ENCODE measurements at regions not wholly inside any gene's neighbourhood (a gene's known extent, or its start where the extent isn't known, plus 50 kb on each side); places are given as distances from the start of the nearest gene placed in this dataset.
"Not testable (repeated sequence)": the region's sequence is repeated elsewhere in the genome, so short reads cannot be mapped to it uniquely, and the experiment has no call there.

- DNase-seq, result no peak
These were observed 362.8 kb upstream of the FOXK1 start for GRCh38 chr7:4319280-4319679.

DNA sequence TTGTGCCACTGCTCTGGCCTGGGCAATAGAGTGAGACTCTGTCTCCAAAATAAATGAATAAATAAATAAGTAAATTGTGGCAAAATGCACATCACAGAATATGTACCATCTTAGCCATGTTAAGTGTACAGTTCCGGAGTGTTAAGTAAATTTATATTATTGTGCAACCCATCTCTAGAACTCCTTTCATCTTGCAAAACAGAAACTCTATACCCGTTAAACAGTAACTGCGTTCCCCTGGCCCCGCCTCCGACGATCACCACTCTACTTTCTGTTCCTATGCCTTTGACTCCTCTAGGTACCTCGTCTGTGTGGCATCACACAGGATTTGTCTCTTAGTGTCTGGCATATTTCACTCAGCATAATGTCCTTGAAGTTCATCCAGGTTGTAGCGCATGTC is 356.4 kb upstream of the FOXK1 start:
- DNase-seq, result no peak

DNA sequence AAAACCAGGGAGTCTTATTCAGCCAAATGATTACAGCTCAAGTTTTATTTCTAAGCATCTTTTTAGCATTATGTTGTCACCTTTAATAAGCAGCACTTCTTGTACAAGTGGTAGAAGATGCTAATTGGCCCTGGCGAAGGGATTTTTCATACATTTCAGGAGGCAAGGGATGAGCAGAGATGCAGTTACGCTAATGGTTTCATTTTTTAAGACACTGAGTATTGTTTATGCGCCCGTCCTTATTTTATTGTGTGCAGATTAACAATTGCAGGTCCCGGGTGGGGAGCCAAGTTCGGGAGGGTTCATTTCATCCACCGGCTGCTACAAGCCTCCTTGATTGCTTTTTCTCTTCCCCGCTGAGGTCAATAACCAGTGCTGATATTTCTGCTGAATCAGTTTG is 350.4 kb upstream of the FOXK1 start:
- DNase-seq, result no peak

- no peak for DNase-seq
These were observed 343.5 kb upstream of the FOXK1 start for GRCh38 chr7:4338556-4338955.

DNA sequence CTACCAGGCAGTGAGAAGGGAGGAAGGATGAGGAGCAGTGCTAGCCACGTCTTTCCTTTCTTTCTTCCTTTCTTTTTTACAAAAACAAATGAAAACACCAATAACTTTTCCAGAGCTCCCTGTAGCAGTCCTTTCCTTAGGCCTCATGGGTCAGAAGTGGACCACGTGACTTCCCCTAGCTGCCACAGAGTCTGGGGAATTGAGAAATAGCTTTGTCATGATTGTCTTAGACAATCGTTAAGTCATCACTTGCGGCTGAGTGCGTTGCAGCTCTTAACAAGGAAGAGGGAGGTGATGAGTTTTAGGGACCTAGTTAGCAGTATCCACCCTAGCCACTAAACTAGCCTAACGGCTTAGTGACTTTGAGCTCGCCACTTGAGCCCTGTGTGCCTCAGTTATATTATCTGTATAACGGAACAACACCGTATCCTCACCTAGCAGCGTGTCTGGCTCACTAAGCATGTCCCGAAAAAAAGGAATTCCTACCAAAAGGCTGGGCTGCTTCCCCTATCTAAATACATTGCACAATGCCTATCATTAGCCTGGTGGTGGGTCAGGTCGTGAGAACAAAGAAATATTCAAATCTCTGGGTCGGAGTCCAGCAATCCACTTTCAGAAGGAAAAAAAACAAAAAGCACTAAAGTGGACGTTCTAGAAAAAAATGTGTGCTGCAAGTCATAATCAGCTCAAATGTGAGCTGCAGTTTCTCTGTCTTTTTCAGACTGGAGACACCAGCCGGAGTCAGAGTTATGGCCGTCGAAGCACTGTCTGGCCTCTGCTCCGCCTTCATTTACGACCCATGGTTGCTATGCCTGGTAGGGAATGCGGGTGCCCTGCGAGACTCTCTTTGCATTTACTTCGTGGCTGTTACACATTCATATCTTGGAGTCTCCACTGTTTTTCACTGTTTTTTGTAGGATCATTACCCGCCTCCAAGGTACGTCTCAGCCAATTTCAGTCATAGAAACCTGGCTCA is 338.5 kb upstream of the FOXK1 start:
- DNase-seq, result no peak

DNA sequence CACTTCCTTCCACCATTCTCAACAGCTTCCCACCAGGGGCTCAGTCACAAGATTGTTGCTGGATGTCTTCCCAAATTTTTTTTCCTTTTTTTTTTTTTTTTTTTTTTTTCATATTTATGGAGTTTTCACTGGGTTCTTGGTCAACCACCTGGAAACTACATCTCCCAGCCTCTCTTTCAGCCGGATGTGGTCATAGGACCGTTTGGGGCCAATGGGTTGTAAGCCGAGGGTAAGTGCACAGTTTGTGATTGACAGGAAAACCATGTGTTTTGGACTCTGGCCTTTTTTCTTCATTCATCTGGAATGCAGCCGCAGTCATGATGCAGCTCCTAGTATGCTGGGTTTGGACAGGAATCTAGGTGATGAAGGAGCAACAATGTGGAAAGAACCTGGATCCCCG is 337.1 kb upstream of the FOXK1 start:
- DNase-seq, result no peak

- DNase-seq, result no peak
These were observed 330.0 kb upstream of the FOXK1 start for GRCh38 chr7:4352069-4352468.

- DNase-seq, result no peak
These were observed 320.3 kb upstream of the FOXK1 start for GRCh38 chr7:4361774-4362173.

- DNase-seq, result no peak
These were observed 298.5 kb upstream of the FOXK1 start for GRCh38 chr7:4383584-4383983.

- DNase-seq, result no peak
These were observed 295.9 kb upstream of the FOXK1 start for GRCh38 chr7:4386190-4386589.

DNA sequence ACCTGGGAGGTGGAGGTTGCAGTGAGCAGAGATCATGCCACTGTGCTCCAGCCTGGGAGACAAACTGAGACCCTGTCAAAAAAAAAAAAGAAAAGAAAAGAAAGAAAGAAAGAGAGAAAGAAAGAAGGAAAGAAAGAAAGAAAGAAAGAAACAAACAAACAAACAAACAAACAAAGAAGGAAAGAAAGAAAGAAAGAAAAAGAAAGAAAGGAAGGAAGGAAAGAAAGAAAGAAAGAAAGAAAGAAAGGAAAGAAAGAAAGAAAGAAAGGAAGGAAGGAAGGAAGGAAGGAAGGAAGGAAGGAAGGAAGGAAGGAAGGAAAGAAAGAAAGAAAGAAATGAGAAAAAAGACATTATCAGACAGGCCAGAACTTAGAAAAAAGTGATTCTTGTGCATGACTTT is 291.0 kb upstream of the FOXK1 start:
- not testable (repeated sequence) for DNase-seq

GRCh38 chr7:4394736-4395135 is 287.4 kb upstream of the FOXK1 start:
- DNase-seq, result no peak

- DNase-seq, result no peak
These were observed 283.0 kb upstream of the FOXK1 start for GRCh38 chr7:4399121-4399520.

DNA sequence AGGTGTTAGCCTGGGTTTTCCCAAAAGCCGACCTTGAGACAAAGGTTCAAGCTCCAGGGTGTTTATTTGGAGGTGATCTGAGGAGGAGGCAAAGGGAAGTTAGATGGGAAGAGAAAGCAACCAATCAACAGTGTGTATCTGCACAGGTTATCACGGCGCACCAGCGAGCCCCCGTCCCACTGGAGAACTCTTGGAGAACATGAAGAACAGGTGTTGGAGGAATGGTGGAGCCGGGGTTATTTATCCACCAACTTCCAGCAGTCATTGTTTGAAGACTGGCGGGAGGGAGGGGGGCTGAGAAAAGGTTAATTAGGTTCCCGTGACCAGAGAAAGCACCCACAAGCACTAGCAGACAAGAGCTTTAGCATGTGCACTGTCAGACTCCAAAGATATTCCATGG is 282.5 kb upstream of the FOXK1 start:
- no peak for DNase-seq

- DNase-seq, result no peak
These were observed 275.6 kb upstream of the FOXK1 start for GRCh38 chr7:4406288-4407058.

DNA sequence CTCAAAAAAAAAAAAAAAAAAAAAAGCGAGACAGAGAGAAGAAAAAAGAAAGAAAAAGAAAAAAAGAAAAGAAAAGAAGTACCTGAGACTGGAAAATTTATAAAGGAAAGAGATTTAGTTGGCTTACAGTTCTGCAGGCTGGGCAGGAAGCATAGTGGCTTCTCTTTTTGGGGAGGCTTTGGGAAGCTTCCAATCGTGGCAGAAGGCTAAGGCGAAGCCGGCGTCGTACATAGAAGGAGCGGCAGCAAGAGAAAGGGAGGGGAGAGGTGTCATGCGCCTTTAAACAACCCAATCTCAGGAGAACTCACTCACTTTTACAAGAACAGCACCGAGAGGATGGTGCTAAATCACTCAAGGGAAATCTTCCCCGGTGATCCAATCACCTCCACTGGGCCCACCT is 272.1 kb upstream of the FOXK1 start:
- no peak for DNase-seq

GRCh38 chr7:4416396-4417056 is 265.6 kb upstream of the FOXK1 start:
- DNase-seq, result peak; percentile 63

- DNase-seq, result no peak
These were observed 253.6 kb upstream of the FOXK1 start for GRCh38 chr7:4428526-4428925.

DNA sequence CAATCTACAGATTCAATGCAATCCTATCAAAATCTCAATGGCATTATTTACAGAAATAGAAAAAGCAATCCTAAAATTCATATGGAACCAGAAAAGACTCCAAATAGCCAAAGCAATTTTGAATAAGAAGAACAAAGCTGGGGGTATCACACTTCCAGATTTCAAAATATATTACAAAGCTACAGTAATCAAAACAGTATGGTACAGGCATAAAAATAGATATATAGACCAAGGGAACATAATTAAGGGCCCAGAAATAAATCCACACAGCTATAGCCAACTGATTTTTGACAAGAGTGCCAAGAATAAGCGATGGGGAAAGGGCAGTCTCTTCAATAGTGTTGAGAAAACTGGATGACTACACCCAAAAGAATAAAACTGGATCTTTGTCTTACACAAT is 251.9 kb upstream of the FOXK1 start:
- DNase-seq, result no peak

GRCh38 chr7:4434306-4434705 is 247.8 kb upstream of the FOXK1 start:
- DNase-seq, result no peak

GRCh38 chr7:4436361-4436895 is 245.7 kb upstream of the FOXK1 start:
- no peak for DNase-seq

DNA sequence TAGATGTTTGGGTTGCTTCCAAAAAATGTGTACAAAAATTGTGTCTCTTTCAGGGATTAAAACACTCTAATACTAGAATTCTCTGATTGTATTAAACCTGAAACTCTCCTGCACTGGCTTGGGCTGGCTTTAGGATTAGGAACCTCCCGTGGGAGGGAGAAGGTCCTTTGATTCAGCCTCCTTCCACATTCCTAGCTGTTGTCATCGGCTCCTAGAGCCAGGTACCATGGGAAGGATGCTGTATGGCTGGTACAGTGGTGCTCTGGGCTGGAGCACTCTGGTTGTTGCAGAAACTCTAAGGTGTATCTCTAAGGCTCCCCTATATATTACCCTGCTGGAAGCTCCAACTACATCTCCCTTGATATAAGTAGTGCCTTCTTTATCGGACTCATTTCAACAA is 245.2 kb upstream of the FOXK1 start:
- DNase-seq, result no peak

GRCh38 chr7:4437916-4438315 is 244.2 kb upstream of the FOXK1 start:
- DNase-seq, result no peak
